ENCODE measurements at regions not wholly inside any gene's neighbourhood (a gene's known extent, or its start where the extent isn't known, plus 50 kb on each side); places are given as distances from the start of the nearest gene placed in this dataset.

GRCh38 chr4:18566970-18567799 is 545.6 kb upstream of the LCORL start:
- no peak for DNase-seq (ENCODE audit: low spot score)

- DNase-seq (ENCODE audit: low spot score), result no peak
Measured at GRCh38 chr4:18559492-18559891, 537.9 kb upstream of the LCORL start.

GRCh38 chr4:18556402-18556801 is 534.8 kb upstream of the LCORL start:
- no peak for DNase-seq (ENCODE audit: low spot score)

- DNase-seq (ENCODE audit: low spot score), result no peak
Measured at GRCh38 chr4:18540349-18540748, 518.8 kb upstream of the LCORL start.

GRCh38 chr4:18538121-18538520 is 516.6 kb upstream of the LCORL start:
- DNase-seq (ENCODE audit: low spot score), result no peak

- DNase-seq (ENCODE audit: low spot score), result no peak
Measured at GRCh38 chr4:18536428-18536827, 514.9 kb upstream of the LCORL start.

GRCh38 chr4:18535948-18536347 is 514.4 kb upstream of the LCORL start:
- no peak for DNase-seq (ENCODE audit: low spot score)

- no peak for DNase-seq (ENCODE audit: low spot score)
Measured at GRCh38 chr4:18533262-18533775, 511.8 kb upstream of the LCORL start.

GRCh38 chr4:18531731-18532130 is 510.2 kb upstream of the LCORL start:
- no peak for DNase-seq (ENCODE audit: low spot score)

GRCh38 chr4:18529482-18529881 is 507.9 kb upstream of the LCORL start:
- no peak for DNase-seq (ENCODE audit: low spot score)

GRCh38 chr4:18524667-18525066 is 503.1 kb upstream of the LCORL start:
- no peak for DNase-seq (ENCODE audit: low spot score)

- no peak for DNase-seq (ENCODE audit: low spot score)
Measured at GRCh38 chr4:18518098-18518497, 496.5 kb upstream of the LCORL start.

- no peak for DNase-seq (ENCODE audit: low spot score)
Measured at GRCh38 chr4:18513861-18514260, 492.3 kb upstream of the LCORL start.

GRCh38 chr4:18512718-18513117 is 491.2 kb upstream of the LCORL start:
- DNase-seq (ENCODE audit: low spot score), result no peak

- no peak for DNase-seq (ENCODE audit: low spot score)
Measured at GRCh38 chr4:18511727-18512126, 490.2 kb upstream of the LCORL start.

GRCh38 chr4:18508786-18509185 is 487.2 kb upstream of the LCORL start:
- no peak for DNase-seq (ENCODE audit: low spot score)

- no peak for DNase-seq (ENCODE audit: low spot score)
Measured at GRCh38 chr4:18480928-18481327, 459.4 kb upstream of the LCORL start.

GRCh38 chr4:18480342-18480741 is 458.8 kb upstream of the LCORL start:
- DNase-seq (ENCODE audit: low spot score), result no peak

- DNase-seq (ENCODE audit: low spot score), result no peak
Measured at GRCh38 chr4:18479825-18480224, 458.3 kb upstream of the LCORL start.

GRCh38 chr4:18463987-18464559 is 442.5 kb upstream of the LCORL start:
- DNase-seq (ENCODE audit: low spot score), result no peak

- DNase-seq (ENCODE audit: low spot score), result no peak
Measured at GRCh38 chr4:18458465-18458864, 436.9 kb upstream of the LCORL start.

- DNase-seq (ENCODE audit: low spot score), result no peak
Measured at GRCh38 chr4:18454349-18454748, 432.8 kb upstream of the LCORL start.

GRCh38 chr4:18445110-18445509 is 423.6 kb upstream of the LCORL start:
- DNase-seq (ENCODE audit: low spot score), result no peak

GRCh38 chr4:18444206-18444605 is 422.7 kb upstream of the LCORL start:
- DNase-seq (ENCODE audit: low spot score), result no peak
